Progenitor cell of endocrine pancreas (in vitro differentiated cells): ENCODE measurements at regions not wholly inside any gene's neighbourhood (a gene's known extent, or its start where the extent isn't known, plus 50 kb on each side); places are given as distances from the start of the nearest gene placed in this dataset.

ENCODE experiments used
- DNase-seq: peaks from one replicate; pipeline ENCODE4 v3.0.0; 2021; ENCODE audit warnings: low spot score; ENCODE audit not compliant: unreplicated experiment
- H3K27ac Mint-ChIP-seq: 2 replicates; pipeline ENCODE4 v1.8.0; 2021; ENCODE audit warnings: mild to moderate bottlenecking, moderate library complexity, mixed read lengths
- H3K27me3 Mint-ChIP-seq: 2 replicates; pipeline ENCODE4 v1.8.0; 2021; ENCODE audit warnings: mixed read lengths
- H3K36me3 Mint-ChIP-seq: 2 replicates; pipeline ENCODE4 v1.8.0; 2022; ENCODE audit warnings: mixed read lengths; ENCODE audit not compliant: insufficient read depth
- H3K4me1 Mint-ChIP-seq: 2 replicates; pipeline ENCODE4 v1.8.0; 2021; ENCODE audit warnings: low read depth, mixed read lengths
- H3K4me3 Mint-ChIP-seq: 2 replicates; pipeline ENCODE4 v1.8.0; 2021; ENCODE audit warnings: low read depth, mild to moderate bottlenecking, moderate library complexity, mixed read lengths
- H3K9me3 Mint-ChIP-seq: 2 replicates; pipeline ENCODE4 v1.8.0; 2021; ENCODE audit warnings: low read depth, mixed read lengths
- TF ChIP-seq, protein P1 (sequence below): fragments of 200-600 bp; sonication (generic); IDR thresholded peaks from one replicate; pipeline ENCODE4 v1.5.0; 2021; ENCODE audit warnings: antibody characterized with exemption, mild to moderate bottlenecking; ENCODE audit not compliant: unreplicated experiment

GRCh38 chr14:98855926-98856715 is 415.9 kb downstream of the BCL11B start:
- TF ChIP-seq, protein P1, sequence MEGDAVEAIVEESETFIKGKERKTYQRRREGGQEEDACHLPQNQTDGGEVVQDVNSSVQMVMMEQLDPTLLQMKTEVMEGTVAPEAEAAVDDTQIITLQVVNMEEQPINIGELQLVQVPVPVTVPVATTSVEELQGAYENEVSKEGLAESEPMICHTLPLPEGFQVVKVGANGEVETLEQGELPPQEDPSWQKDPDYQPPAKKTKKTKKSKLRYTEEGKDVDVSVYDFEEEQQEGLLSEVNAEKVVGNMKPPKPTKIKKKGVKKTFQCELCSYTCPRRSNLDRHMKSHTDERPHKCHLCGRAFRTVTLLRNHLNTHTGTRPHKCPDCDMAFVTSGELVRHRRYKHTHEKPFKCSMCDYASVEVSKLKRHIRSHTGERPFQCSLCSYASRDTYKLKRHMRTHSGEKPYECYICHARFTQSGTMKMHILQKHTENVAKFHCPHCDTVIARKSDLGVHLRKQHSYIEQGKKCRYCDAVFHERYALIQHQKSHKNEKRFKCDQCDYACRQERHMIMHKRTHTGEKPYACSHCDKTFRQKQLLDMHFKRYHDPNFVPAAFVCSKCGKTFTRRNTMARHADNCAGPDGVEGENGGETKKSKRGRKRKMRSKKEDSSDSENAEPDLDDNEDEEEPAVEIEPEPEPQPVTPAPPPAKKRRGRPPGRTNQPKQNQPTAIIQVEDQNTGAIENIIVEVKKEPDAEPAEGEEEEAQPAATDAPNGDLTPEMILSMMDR, result no peak
- Mint-ChIP-seq H3K4me1 (peaks cover 2% of the 10 kb centered on the region), H3K36me3 (no peaks in the 10 kb centered on the region), H3K27me3 (peaks cover 67% of the 10 kb centered on the region), H3K27ac (no peak overlapping the region), H3K4me3 (no peak overlapping the region), H3K9me3 (no peaks in the 10 kb centered on the region)
- DNase-seq, result no peak

GRCh38 chr14:98858158-98858557 is 413.8 kb downstream of the BCL11B start:
- DNase-seq, result no peak
- H3K27ac Mint-ChIP-seq, result no peak overlapping the region
- no peaks in the 10 kb centered on the region for H3K9me3 Mint-ChIP-seq
- peaks cover 77% of the 10 kb centered on the region for H3K27me3 Mint-ChIP-seq
- no peak overlapping the region for H3K4me3 Mint-ChIP-seq
- TF ChIP-seq, protein P1, result no peak
- no peaks in the 10 kb centered on the region for H3K36me3 Mint-ChIP-seq
- peaks cover 2% of the 10 kb centered on the region for H3K4me1 Mint-ChIP-seq

DNA sequence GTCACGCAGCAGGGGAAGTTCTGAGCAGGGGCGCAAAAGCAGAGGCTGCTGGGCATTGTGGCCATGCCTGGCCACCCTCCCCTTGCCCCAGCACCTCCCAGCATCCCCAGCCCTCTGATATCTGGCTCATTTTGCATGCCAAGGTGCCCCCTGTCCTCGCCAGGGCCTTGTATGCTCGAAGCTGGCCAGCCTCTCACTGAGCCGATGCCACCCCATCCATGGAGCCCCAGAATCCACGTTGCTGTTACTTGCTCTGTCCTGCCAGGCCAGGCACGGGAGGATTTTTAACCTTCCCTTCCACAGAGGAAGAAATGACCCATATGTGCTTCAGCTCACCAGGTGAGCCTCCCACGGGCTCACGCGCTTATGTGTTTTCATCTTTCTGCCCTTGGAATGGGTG is 413.4 kb downstream of the BCL11B start:
- H3K4me1 Mint-ChIP-seq, result peaks cover 2% of the 10 kb centered on the region
- no peak overlapping the region for H3K4me3 Mint-ChIP-seq
- no peaks in the 10 kb centered on the region for H3K9me3 Mint-ChIP-seq
- no peak overlapping the region for H3K27ac Mint-ChIP-seq
- no peaks in the 10 kb centered on the region for H3K36me3 Mint-ChIP-seq
- TF ChIP-seq, protein P1, result no peak
- no peak for DNase-seq
- H3K27me3 Mint-ChIP-seq, result peaks cover 77% of the 10 kb centered on the region

DNA sequence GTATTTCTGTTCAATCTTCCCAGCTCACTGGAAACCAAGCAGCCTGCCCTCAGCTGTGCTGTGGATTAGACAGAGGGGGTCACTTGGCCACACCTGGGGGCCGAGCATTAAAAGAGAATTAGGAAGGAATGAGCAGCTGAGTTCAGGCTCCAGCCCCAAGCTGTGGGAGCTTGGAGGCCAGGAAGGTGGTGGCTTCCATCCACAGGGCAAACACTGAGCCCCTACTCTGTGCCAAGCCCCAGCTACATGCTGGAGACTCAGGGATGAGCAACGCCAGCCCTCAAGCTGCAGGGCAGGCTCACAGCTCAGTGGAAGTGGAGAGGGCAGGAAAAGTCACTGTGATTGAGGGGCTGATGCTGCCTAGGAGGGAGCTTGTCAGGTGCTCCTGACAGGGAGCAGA is 412.7 kb downstream of the BCL11B start:
- no peak overlapping the region for H3K4me3 Mint-ChIP-seq
- peaks cover 72% of the 10 kb centered on the region for H3K27me3 Mint-ChIP-seq
- no peaks in the 10 kb centered on the region for H3K36me3 Mint-ChIP-seq
- TF ChIP-seq, protein P1, result no peak
- H3K27ac Mint-ChIP-seq, result no peak overlapping the region
- no peaks in the 10 kb centered on the region for H3K9me3 Mint-ChIP-seq
- peaks cover 2% of the 10 kb centered on the region for H3K4me1 Mint-ChIP-seq
- DNase-seq, result no peak

GRCh38 chr14:98864211-98864610 is 407.8 kb downstream of the BCL11B start:
- no peak overlapping the region for H3K27ac Mint-ChIP-seq
- H3K27me3 Mint-ChIP-seq, result peaks cover 46% of the 10 kb centered on the region
- H3K36me3 Mint-ChIP-seq, result no peaks in the 10 kb centered on the region
- no peaks in the 10 kb centered on the region for H3K4me1 Mint-ChIP-seq
- no peaks in the 10 kb centered on the region for H3K9me3 Mint-ChIP-seq
- no peak overlapping the region for H3K4me3 Mint-ChIP-seq
- TF ChIP-seq, protein P1, result no peak
- DNase-seq, result no peak
